Thyroid gland (tissue), 4 donors: ENCODE measurements at regions not wholly inside any gene's neighbourhood (a gene's known extent, or its start where the extent isn't known, plus 50 kb on each side); places are given as distances from the start of the nearest gene placed in this dataset.

Source experiments
- POLR2A ChIP-seq, 2 donors: fragments of 450-650 bp; IDR thresholded peaks; one replicate each; pipeline ENCODE4 v1.6.1; 2017; ENCODE audit warnings: antibody characterized with exemption in 2 of 2, mild to moderate bottlenecking in 2 of 2, moderate library complexity in 1 of 2
- TF ChIP-seq, protein P1 (sequence below), 6 experiments: fragments of 200-600 bp in 3 of 6; fragments of 450-650 bp in 3 of 6; sonication (generic) in 3 of 6; IDR thresholded peaks; one replicate each; pipeline ENCODE4 v1.5.1; 2016 to 2019; ENCODE audit warnings: antibody characterized with exemption in 6 of 6, mild to moderate bottlenecking in 2 of 6, inconsistent platforms in 1 of 6, moderate library complexity in 1 of 6

GRCh38 chr5:174831031-174831660, 106.8 kb downstream of the MSX2 start:
- TF ChIP-seq, protein P1, sequence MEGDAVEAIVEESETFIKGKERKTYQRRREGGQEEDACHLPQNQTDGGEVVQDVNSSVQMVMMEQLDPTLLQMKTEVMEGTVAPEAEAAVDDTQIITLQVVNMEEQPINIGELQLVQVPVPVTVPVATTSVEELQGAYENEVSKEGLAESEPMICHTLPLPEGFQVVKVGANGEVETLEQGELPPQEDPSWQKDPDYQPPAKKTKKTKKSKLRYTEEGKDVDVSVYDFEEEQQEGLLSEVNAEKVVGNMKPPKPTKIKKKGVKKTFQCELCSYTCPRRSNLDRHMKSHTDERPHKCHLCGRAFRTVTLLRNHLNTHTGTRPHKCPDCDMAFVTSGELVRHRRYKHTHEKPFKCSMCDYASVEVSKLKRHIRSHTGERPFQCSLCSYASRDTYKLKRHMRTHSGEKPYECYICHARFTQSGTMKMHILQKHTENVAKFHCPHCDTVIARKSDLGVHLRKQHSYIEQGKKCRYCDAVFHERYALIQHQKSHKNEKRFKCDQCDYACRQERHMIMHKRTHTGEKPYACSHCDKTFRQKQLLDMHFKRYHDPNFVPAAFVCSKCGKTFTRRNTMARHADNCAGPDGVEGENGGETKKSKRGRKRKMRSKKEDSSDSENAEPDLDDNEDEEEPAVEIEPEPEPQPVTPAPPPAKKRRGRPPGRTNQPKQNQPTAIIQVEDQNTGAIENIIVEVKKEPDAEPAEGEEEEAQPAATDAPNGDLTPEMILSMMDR (IDR thresholded peaks at IDR 0.05), result no peak
- TF ChIP-seq POLR2A (IDR thresholded peaks at IDR 0.05), result no peak
